GM19455 (cell line): ENCODE measurements at regions not wholly inside any gene's neighbourhood (a gene's known extent, or its start where the extent isn't known, plus 50 kb on each side); places are given as distances from the start of the nearest gene placed in this dataset.

Experiments used
- ATAC-seq: cut with Tn5 transposase; IDR thresholded peaks from one replicate; pipeline ENCODE4 v1.9.1; 2021; ENCODE audit not compliant: unreplicated experiment

DNA sequence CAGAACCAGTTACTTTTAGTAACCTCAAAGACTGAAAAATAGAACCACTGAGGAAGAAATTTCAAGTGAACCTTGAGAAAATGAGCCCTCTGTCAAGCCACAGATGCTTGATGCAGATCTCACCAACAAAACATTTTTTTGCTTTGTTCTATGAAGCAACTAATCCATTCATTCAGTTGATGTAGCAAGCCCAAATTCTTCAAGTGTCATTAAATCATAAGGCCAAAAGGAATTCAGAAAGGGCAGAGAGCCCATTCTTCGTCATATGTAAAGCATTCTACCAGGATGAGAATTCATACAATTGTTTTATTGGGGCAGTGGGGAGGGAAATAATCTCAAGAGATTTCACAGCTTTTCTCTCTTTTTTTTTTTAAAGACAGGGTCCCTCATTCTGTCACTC lies 218.0 kb upstream of the RGS6 start:
- no peak for ATAC-seq

DNA sequence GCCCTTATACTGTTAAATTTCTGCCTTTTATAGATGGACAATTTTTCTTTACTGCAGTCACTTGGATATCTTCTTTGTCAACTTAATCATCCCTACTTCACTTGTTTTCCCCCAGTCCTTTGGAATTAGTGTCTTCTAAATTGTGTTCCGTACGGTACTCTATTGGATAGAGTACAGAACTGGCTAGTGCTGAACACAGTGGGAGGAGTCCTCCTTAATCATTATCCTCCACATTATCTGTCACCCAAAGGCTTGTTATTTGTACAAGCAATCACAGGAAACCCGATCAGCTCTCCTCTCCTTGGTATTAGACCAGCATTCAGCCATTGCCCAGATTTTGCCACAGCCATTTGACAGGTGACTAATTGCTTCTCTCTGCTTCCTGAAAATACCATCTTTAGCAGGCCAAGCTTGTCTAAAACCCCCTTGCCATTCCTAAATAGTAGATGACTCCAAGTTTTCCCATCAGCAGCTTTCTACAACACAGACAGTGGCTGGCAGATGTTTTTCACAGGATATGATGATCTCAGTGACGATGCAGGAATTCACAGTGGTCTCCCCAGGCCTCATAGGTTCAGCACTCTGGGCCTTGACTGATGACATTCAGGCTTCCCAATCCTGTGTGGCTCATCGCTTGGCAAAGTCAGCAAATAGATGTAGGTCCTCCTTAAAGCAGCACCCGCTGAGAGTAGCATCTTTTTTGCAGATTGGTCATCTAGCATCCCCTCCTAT lies 216.0 kb upstream of the RGS6 start:
- ATAC-seq = no peak

DNA sequence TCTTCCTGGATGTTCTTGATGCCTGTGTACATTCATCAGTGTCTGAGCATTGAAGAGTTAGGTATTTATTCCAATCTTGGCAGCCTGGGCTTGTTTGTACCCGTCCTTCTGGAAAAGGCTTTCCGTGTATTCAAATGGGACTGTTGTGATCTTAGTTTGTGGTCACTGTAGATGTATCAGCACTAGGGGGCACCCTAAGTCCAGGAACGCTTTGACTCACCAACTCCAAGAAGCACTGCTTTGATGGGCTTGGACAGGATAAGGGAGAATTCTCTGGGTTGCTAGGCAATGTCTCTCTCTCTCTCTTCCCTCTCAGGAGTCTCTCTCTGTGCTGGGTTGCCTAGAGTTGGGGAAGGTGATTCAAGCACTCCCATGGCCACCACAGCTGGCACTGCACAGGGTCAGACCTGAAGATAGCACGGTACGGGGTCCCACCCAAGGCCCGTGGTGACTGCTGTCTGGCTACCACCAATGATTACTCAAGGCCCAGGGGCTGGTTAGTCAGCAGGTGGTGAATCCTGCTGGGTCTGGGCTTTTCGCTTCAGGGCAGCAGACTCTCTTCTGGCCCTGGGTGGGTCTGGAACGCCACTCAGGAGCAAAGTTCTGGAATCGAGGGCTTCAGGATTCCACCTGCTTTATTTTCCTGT lies 211.1 kb upstream of the RGS6 start:
- no peak for ATAC-seq

DNA sequence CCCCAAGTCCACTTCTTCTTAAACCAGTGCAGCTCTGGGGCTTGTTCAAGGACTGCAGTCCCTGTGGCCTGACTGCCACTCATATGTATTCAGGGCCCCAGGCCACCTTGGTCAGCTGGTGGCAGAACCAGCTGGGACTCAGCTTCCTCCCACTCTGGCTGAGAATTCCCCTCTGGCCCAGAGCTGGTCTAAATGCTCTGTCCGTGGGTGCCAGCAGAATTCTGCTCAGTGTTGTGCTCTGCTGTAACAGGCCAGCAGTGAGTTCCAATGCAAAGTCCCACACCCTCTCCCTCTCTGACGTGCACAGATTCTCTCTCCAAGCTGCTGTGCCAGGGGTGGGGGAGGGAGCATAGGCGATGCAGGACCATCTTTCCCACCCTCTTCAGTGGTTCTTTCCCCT lies 210.4 kb upstream of the RGS6 start:
- no peak for ATAC-seq

DNA sequence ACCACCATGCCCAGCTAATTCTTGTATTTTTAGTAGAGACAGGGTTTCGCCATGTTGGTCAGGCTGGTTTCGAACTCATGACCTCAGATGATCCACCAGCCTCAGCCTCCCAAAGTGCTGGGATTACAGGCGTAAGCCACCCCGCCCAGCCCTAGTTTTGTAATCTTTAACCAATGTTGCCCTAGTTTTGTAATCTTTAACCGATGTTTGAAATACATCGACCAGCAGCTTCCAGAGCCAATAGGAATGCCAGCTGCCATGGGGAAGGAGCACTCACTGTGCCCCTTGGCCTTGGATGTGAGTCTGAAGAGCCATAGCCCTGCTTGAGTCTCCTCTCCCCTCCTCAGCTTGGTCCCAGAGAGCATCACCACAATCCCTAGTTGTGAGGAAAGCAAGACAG lies 209.3 kb upstream of the RGS6 start:
- no peak for ATAC-seq

DNA sequence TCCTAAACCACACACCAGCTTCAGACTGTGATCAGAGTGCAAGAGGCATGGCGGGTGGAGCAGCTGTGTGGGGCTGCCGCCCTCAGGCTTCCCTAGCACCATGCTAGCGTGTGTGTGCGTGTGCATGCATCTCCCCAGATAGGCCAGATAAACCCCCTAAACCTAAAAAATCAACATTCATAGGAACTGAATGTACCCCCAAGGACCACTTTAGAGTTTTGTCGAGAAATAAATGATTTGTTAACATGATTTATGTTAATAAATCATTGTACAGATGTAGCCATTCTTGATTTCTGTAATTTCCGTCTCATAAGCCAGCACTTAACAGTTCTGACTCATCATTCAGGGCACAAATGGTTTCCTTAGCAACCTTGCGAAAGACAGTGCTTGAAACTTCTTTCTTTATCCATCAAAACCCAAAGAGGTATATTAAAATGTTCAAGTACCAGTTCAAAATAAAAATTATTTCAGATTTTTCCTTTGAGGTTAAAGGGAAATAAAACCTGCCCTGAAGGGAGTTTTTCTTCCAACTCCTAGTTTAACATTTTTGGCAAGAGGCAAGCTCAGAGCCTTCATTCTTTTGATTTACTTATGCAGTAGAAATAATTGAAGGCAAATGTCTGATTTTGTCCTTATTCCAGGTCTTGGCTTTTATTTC lies 206.2 kb upstream of the RGS6 start:
- ATAC-seq = no peak

DNA sequence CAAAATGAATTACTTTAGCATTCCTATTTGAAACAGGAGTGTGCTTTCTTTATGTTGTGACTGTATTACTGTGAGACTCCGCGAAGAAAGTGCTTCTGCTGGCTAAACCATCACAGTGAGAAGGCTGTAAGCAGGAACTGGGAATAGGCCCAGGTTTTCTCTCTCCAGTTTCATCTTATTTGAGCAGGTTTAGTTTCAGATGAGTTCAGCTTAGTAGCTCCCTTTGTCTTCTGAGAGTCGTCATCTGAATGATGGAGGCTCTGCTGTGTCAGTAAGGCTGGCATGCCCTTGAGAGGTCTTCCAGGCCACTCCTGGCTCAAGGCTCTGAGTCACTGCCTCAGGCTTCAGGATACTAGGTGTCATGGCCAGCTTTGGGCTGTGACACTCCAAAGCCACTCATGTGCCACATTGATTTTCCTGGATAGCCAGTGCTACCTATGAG lies 205.6 kb upstream of the RGS6 start:
- no peak for ATAC-seq

DNA sequence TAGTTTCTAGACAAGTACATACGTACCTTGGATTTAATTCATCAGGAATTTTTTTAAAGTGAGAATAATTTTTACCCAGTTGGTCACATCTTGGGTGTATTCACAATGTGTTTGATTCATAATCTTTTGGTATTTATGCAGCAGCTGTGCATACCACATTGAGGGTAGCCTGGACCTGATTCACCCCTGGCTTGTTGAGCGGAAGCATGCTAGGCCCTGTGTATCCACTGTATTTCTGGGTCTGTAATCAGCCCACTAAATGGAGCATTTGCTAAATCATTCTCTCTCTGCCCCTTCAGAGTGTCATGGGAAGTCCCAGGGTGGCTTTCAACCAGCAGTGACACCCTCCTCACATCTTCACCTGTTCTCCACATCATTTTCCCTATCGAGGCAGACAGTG lies 203.8 kb upstream of the RGS6 start:
- no peak for ATAC-seq

DNA sequence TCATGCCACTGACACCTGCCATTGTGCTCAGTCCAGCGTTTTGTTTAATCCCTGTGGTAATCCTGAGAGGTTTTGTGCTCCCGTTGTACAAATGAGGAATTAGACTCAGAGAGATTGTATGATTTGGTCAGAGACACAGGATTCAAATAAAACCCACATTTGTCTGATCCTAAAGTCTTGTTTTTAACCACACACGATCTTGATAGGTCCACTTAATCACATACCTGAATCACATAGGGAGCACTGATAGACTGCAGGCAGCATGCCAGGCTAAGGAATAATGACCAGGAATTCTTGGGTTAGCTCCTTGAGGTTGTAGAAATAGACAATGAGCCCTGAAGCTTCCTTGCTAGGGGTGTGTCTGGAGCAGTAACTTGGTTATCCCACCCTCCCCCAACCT lies 202.6 kb upstream of the RGS6 start:
- ATAC-seq = no peak

DNA sequence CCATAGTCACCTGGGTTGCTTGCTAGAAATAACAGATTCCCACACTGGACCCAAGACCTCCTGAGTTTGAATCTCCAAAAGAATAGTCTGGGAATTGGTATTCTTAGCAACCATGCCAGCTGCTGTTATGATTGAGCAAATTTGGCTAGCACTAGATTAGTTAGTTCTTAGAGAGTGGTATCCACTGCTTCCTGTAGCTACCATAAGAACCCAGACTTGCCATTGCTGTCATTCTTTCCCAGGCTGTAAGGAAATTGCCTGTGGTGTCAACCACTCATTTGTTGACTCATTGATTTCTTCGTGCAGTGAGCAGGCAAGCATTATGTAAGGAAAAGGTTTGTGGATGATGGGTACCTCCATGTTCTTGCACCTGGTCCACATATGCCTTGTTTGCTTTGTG lies 201.8 kb upstream of the RGS6 start:
- no peak for ATAC-seq

DNA sequence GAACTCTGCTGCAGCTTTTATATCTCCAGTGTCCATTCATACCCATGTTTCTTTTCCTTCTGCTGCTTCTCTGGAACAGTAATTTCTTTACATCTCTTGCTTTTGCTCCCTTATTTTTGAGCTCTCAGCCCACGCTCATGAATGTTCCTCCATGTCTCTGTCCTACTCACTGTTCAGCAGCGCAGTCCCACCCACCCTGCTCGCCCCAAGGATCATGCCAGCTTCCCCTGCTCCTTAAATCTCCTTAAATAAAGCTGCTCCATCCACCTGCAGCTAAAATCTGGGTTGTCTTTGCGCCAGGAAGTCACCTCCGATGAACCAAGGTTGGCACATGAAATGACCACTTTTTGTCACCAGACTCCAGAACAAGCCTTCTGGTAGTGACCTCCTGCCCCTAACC lies 201.1 kb upstream of the RGS6 start:
- ATAC-seq = no peak

DNA sequence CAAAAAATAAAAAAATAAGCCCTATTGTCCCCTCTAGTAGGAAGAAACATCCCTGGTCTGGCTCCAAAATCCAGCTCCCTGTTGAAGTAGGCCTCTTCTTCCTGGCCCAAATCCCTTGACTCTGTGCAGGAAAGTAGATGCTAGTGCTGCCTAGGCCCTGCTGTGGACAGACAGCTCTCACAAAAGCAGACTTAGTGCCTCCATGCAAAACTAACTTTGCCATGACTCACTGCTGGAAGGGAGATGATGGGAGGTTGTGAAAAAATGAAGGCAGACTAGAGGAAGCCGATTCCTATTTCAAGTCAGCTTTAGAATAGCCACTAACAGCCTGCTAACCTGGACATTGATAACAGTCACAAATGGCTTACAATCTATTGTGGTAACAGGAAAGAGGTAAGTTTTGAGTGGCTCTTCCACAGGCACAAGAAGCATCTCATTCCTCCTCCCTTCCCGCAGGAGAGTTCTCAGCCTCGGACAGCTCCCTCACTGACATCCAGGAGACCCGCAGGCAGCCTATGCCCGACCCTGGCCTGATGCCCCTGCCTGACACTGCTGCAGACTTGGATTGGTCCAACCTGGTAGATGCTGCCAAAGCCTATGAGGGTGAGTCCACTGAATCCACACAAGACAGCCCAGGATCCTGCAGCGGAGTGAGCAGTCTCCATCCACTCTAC lies 198.9 kb upstream of the RGS6 start:
- no peak for ATAC-seq

DNA sequence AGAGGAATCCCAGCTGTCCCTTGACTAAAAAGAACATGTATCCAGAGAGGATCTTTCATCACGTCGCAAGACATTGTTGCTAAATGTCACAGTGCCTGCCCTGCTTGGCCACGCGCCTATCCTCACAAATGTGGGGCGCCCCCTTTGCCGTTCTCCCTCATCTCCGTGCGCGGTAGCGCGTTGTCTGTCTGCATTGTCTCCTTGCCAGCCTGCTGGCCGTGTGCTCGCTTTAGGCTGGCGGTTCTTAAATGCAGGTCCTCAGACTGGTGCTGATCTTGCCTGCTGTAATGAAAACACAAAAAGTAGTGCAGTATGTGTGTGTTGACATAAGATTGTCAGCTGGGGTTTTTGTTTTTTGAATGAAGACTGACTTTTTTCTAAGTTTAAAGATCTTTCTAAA lies 198.2 kb upstream of the RGS6 start:
- ATAC-seq = no peak

DNA sequence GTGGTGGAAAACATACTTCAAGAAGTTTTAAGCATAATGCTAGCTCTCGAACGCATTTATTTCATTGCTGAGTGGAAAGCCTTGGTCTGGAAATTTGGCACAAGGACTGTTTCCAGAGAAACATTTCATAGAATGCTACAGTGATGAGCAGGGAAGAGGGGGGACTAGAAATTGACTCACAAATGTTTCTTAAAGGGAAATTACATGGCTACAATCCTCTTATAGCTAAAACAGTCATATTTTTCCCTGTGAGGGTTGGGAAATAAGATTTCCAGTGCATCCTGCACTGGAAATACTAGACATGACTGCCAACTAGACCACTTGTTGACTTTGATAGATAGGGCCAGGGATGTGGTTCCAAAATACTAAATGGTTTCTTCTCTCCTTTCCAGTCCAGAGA lies 197.3 kb upstream of the RGS6 start:
- ATAC-seq = no peak

DNA sequence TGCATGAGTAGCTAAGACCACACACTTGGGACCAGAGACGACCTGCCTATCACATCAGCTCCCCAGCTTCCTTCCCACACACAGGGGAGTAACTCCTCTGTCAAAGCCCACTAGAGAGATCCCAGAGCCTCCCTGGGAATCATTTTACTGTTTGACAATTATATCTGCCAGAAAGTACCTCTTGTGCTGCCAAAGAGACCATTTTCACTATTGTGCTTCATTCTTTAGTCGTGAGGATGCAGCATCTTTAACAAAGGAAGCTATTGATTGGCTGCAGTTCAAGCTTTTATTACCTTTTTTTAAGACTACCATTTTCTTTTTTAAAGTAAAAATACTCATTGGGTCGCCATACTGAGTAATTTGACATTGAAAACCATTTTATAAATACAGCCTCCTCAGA lies 194.5 kb upstream of the RGS6 start:
- no peak for ATAC-seq

DNA sequence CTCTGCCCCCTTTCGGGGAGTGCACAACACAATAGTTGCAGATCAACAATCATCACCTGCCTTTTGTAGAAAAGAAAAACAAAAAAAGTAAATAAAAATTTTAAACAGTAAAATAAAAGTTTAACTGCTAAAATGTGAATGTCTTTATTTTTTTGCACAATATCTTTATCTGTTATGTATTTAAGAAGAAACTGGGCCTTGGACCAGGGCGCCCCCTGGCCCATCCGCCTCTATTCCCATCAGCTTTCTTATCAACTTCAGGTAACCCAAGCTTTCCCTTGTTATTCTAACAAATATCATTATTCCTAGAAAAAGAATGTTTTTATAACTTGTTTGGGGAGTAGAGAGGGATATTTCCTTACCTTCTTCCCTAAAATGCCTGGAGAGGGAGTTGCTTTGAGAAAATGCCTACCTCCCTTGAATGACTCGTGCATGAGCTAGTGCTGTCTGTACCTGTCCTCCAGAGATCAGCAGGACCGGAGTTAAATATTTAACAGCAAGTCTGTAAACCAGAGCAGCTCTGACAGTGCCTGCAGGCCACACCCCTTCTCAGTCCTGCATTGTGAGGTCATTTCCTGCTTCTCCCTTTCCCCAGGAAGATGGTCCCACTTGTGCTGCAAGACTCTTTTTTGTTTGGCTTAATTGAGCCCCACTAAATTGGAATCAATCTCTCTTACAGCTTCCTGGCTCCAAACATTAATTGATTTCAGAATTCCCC lies 192.8 kb upstream of the RGS6 start:
- no peak for ATAC-seq

DNA sequence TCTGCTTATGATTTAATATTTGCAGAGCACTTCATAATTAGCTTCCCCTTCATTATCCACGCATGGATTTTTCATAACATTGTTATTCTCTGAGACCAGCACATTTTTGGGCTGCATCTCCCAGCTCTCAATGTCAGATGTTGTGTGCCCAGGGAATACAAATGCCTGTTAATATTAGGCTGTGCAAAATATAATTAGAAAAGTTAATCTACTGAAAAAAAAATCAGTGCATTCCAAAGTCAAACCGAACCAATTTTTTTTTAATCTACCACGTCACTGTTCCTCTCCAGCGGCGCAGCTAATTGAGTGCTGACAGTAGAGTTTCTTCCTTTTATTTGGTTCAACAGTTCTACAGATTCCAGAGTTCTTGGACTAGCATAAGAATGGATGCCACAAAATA lies 191.0 kb upstream of the RGS6 start:
- no peak for ATAC-seq

DNA sequence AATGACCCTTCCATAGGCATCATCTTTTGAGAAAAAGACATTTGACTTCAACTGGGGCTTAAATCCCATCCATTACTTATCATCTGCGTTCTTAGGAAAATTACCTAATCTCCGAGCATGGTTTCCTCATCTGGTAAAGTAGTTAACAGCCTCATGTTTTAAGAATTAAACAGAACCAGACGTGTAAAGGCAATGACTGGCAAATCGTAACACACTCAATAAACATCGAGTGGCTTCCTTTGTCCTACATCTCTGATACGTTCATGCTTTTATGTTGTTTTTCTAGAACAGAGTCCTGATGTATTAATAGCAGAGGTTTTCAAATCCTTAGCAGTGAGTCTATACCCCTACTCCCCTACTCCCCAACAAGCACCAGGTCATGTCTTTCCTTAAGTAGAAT lies 189.7 kb upstream of the RGS6 start:
- no peak for ATAC-seq

DNA sequence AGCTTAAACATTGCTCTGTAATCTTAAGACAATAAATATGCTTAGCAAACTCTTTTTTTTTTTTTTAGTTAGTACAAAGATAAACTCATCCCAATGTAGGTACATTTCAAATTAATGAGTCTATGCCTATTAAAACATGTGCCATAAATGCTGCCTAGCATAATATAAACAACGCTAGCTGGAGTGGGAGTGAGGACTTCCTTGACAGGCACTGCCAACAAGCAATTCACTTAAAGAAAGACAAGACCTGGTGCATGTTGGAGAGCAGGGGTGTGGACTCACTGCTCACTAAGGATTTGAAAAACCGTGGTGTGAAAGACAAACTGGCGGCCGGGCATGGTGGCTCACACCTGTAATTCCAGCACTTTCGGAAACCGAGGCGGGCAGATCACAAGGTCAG lies 187.2 kb upstream of the RGS6 start:
- ATAC-seq = no peak

DNA sequence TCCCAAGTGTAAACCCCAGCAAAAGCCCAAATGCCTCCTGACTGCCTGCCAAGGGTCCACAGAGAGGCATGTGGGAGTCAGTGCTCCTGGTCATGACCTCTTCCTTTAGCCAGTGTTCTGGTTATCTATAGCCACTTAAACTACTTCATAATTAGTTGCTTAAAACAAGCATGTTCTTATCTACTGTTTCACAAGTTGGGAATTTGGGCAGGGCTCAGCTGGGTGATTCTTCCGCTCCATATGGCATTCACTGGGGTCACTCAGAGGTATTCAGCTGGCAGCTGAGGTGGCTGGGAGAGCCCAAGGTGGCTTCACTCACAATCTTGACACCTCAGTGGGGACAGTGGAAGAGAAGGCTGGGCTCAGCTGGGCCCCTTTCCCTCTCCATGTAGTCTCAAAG lies 184.0 kb upstream of the RGS6 start:
- no peak for ATAC-seq

DNA sequence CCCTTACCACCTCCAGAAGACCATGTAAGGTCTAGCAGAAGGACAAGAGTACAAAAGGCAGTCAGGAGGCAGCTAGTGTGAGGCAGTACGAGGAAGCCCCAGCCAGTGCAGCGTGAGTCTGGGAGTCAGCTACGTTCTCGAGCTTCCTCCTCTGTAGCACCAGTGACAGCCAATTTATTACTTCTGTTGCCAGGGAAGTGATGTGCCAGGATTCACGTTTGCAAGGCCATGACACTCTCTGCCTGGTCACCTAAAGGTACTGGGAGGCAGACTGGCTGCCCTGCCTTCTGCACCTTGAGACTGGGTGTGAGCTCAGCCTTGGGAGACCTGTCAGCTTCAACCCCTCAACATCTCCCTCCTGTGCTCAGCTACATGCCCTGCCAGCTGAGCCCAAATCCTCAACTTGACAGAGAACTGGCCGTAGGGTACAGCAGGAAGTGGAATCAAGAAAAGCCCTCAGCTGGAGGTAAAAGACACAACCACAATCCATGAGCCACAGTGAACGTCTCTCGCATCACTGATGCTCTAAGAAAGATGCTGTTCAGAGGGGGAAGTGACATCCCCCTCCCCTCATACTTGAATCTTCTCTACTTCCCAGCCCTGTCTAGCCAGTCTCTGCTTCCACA lies 182.5 kb upstream of the RGS6 start:
- ATAC-seq = no peak
